Skeletal muscle cell (primary cell): ENCODE measurements at regions not wholly inside any gene's neighbourhood (a gene's known extent, or its start where the extent isn't known, plus 50 kb on each side); places are given as distances from the start of the nearest gene placed in this dataset.

Experiments
- DNase-seq: peaks from one replicate; pipeline ENCODE4 v3.0.0-alpha.2; 2010; ENCODE audit warnings: low read depth
- H3K4me3 ChIP-seq: 2 replicates; pipeline ENCODE4 v1.5.1; 2011; ENCODE audit warnings: low read depth, mild to moderate bottlenecking, control low read depth, low read length, moderate library complexity

DNA sequence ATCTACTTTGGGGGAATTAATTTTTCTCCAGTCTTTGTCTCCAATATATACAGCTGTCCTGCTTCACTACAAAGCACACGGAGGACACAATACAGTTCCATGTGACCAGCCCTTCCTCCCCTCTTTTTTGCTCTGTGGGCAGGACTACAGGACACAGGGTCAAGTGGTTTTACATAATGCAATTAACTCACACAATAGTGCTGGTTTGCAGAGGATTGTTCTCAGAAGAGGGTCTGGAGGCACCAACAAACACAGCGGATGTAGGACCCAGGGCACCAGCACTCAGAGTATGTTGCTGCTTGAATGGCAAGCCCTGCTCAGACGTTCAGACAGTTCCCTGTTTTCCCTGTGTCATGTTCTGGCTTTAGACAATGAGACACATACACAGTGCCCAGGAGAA, 52.0 kb upstream of the NPTX2 start:
- no peak overlapping the region for H3K4me3 ChIP-seq
- DNase-seq = no peak

DNA sequence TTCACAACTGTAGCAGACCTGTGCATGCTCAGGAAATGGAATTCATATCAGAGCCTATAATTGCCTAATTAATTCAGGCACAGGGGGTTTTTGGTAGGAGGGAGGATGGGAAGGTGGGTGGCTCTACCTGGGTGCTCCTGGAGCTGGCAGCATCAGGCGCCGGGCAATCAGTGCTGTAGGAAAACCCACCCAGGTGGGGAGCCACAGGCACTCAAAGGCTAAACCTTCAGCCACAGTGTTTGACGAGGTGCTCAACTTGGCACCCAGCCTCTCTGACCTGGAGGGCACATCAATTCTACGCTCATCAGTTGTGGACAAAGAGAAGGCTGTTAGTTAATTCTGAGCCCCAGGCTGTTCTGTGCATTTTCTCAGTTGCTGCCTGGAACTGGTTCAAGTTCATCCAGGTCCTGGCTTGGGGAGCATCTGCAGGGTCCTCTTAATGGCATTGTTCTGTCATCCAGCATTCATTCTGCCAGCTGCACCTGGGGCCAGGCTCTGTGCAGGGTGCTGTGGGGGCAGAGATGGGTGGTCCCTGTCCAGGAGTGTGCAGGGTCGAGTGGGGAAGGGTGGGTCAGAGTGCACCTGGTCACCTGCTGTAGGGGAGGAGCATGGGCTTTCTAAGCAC, 54.1 kb upstream of the NPTX2 start:
- no peak for DNase-seq
- H3K4me3 ChIP-seq = no peak overlapping the region

DNA sequence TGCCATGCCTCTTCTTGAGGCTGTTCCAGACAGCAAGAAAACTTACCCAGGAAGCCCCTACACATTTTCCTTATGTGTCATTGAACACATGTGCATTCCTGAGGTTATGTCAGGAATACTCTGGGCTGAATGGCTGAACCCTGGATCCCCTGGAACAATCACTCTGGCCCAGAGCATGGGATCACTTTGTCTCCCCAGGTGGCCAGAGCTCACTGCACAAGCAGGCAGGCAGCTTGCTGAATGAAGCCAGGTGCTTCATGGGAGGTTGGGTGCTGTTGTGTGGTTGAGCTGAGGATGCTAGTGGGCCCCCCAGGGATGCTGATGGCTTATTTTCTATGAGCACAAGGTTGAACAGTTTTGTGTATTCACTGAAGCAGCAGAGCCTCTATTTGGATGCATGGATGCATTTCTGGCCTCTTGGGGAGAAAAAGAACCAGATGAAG, 54.7 kb upstream of the NPTX2 start:
- H3K4me3 ChIP-seq = no peak overlapping the region
- DNase-seq = peak; percentile 9

GRCh38 chr7:98559958-98560357, 57.1 kb upstream of the NPTX2 start:
- DNase-seq = no peak

DNA sequence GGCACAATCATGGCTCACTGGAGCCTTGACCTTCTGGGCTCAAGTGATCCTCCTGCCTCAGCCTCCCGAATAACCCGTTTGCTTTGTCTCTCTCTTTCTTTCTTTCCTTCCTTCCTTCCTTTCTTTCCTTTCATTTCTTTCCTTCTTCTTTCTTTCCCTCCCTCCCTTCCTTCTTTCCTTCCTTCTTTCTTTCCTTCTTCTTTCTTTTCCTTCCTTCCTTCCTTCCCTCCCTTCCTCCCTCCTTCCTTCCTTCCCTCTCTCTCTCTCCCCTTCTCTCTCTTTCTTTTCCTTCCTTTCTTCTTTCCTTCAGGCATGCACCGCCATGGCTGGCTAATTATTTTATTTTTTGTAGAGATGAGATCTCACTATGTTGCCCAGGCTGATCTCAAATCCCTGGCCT, 57.9 kb upstream of the NPTX2 start:
- no peak overlapping the region for H3K4me3 ChIP-seq
- no peak for DNase-seq

More at GRCh38 chr7:98559958-98560357, 57.1 kb upstream of the NPTX2 start:
- no peak overlapping the region for H3K4me3 ChIP-seq

- no peak for DNase-seq
These were observed 59.5 kb upstream of the NPTX2 start for GRCh38 chr7:98557538-98558031.

DNA sequence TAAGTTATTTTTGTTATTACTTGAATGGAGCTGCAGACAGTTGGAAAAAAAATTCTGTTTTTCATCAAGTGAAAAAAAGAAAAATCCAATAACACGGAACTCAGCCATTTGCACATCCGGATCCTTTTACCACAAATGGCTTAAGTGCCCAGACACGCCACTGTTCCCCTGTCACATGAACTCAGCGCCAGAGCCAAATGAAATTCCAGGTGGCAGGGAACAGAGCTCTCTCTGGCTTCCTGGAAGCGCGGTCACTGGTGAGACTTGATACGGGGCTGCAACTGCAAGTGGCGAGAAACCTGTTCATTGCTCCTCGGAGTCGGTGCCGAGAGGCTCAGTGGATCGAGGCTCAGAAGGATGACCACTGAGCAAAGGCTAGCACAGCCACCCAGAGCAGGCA, 60.8 kb upstream of the NPTX2 start:
- no peak for DNase-seq
- no peak overlapping the region for H3K4me3 ChIP-seq

More at GRCh38 chr7:98557538-98558031, 59.5 kb upstream of the NPTX2 start:
- H3K4me3 ChIP-seq = no peak overlapping the region

- no peak for DNase-seq
- H3K4me3 ChIP-seq = no peak overlapping the region
These were observed 61.7 kb upstream of the NPTX2 start for GRCh38 chr7:98555403-98555802.

GRCh38 chr7:98553666-98554065, 63.4 kb upstream of the NPTX2 start:
- H3K4me3 ChIP-seq = no peak overlapping the region
- no peak for DNase-seq

DNA sequence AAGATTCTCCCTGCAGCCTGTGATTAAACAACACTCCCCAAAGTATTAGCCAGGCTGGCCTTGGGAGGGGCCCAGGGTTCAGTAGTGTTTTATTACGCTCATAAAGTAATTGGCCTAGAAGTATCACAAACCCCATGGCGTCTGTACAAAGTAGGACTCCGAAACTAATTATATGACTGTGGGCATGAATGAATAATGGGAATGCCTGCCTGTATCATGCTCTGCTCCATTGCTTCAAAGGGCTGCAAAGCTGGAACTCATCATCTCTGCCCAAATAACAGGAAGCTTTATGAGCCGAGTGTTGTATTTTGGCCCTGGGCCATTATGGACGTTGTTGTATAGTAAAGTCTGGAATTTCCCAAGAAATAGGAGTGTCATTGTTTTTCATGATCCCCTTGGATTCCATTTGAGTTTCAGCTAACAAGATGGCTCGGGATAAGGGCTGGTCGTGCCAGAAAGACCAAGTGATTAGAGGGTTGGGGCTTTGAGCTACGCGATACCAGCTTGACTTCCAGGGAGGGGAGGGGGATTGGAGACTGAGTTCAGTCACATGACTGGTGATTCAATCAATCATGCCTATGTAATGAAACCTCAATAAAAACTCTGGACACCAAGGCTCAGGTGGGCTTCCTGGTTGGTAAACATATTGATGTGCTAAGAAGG, 65.3 kb upstream of the NPTX2 start:
- H3K4me3 ChIP-seq = no peak overlapping the region
- DNase-seq = no peak

DNA sequence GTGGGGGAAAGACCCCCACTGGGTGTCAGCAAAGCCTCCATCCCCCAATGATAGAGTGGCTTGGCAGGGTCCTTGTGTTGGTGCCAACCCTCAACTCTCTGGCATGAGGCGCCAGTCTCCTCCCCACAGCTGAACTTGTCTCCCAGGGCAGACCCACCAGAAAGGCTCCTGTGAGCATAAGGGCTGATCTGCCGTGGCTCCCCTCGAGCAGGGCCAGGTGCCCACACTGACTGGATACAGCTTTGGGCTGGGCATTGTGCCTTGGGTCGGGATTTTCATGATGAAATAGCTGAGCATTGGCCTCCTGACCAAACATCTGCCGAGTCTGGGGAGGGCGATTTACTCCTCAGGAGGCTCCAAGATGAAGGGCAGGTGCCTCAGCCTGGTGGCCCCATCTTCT, 68.1 kb upstream of the NPTX2 start:
- DNase-seq = no peak
- H3K4me3 ChIP-seq = no peak overlapping the region

DNA sequence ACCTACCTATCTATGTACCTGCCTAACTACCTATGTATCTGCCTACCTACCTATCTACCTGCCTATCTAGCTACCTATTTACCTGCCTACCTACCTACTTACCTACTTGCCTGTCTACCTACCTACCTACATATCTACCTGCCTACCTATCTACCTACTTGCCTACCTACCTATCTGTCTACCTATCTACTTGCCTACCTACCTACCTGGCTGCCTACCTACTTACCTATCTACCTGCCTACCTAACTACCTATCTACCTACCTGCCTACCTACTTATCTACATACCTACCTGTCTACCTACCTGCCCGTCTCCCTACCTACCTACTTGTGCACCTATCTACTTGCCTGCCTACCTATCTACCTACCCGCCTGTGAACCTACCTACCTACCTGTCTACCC, 68.7 kb upstream of the NPTX2 start:
- no peak for DNase-seq
- no peak overlapping the region for H3K4me3 ChIP-seq

DNA sequence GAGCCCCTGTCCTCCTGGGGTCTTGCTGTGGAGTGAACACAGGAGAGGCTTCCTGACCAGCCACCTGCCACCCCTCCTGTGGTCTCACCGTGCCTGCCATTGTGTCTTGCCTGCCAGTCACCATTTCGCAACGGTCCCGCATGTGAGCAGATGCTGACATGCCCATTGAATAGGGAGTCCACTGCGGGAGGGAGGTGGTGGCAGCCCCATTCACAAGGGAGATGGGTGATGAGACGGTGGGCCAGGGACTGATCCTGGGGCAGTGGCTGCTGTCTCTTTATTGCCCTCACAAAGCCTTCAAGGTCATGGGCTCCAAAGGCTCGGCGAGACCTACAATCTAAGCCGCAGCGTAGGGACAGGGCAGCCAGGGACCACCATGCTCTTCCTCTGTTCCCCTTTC, 76.0 kb upstream of the NPTX2 start:
- no peak overlapping the region for H3K4me3 ChIP-seq
- no peak for DNase-seq

DNA sequence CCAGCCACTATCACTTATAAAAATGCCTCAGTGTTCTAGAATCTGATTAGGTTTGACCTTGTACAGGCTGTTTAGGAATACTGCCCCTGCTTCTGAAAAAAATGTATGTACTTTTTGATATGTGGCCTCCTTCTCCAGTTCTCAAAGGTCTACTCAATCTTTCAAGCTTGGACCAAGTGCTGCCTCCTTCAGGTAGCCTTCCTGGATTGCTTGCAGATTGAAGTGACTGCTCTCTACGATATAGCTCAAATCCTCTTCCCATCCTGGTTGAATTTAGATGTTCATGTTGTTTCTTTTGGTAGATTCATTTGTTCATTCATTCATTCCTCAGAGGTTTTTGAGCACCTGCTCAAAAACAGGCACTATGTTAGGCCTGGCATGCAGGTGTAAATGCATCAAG, 77.2 kb upstream of the NPTX2 start:
- DNase-seq = no peak
- H3K4me3 ChIP-seq = no peak overlapping the region

DNA sequence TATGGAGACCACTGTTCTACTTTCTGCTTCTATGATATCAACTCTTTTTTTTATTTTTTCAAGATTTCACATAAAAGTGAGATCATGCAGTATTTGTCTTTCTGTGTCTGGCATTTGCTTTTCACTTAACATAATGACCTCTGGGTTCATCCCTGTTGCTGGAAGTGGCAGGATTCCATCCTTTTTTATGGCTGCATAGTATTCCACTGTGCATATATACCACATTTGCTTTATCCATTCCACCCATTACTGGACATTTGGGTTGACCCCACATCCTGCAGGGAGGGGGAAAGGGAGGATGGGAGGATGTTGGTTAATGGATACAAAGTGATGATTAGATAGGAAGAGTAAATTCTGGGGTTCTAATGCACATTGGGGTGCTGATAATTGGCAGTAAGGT, 80.3 kb upstream of the NPTX2 start:
- no peak for DNase-seq
- no peak overlapping the region for H3K4me3 ChIP-seq

GRCh38 chr7:98534493-98534892, 82.6 kb upstream of the NPTX2 start:
- H3K4me3 ChIP-seq = no peak overlapping the region
- no peak for DNase-seq

DNA sequence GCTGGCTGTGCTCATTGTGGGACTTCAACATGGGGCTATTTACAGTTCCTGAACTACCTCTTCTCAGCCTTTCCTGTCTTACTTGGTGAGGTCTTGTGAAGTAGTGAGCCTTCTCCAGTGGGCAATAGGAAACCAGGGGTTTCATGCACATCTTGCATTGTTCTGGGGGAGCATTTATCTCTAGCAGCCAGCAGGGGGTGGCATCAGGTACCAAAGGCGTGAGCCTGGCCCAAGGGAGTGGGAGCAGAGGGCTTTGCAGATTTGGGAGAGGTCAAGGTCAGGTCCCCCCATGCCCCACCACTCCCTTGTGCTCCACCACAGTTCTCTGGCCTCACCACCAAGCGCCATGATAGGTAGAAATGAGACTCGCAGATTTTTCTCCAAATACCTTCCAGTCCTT, 85.4 kb upstream of the NPTX2 start:
- DNase-seq = no peak
- no peak overlapping the region for H3K4me3 ChIP-seq

DNA sequence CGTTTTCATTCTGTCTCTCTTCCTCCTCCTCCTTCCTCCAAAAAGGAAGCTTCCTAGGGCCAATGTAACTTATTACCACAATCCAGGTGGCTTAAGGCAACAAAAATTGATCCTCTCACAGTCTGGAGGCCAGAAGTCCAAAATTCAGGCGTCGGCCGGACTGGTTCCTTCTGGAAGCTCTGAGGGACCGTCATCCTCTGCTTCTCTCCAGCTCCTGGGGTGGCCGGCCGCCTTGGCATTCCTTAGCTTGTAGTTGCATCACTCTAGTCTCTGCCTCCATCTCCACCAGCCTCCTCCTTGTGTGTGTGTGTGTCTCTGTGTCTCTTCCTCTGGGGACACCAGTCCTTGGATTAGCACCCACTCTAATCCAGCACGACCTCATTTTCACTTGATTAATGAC, 89.0 kb upstream of the NPTX2 start:
- DNase-seq = no peak
- H3K4me3 ChIP-seq = no peak overlapping the region

DNA sequence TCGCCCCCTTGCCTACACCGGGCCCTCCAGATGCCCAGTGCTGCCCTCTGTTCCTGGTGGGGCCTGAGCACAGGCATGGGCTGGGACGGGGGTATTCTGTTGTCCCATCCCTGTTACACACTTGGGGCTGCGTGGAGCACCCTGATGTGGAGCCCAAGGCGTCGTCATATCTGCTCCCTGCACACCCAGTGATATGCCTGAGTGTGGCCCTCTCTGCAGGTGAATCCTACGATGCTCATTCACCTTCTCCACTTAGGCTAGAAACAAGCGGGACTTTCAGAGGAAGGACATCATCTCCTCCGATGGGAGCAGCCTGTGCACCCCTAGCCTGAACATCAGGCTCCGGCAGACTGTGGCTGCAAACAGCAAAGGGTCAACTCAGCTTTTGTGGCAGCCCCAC, 91.0 kb upstream of the NPTX2 start:
- H3K4me3 ChIP-seq = no peak overlapping the region
- no peak for DNase-seq

DNA sequence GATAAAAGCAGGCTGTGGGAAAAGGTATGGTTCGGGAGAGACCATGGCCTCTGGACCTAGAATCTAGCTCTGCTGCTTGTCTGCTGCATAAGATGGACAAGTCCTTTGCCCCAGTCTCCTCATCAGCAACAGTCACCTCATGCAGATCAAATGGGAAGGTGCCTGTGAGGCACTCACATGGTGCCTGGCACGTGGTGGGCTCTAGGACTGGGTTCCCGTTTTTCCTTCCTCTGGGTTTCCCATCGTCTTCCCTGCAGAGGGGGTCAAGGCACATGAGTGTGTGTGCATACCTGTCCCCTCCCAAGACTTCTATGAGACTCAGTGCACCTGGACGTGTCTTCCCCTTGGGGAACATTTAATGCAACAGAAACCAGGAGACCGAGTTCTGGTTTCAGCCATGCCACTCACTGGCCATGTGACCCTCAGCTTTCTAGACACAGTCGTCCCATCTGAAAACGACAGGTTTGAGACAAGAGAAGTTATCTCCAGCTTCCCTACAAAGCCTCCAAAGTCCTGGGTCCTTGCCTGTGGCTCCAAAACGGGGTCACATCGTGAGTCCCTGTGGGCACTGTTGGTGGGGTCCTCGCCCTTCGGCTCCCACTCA, 95.9 kb upstream of the NPTX2 start:
- no peak overlapping the region for H3K4me3 ChIP-seq
- no peak for DNase-seq

- DNase-seq = no peak
- no peak overlapping the region for H3K4me3 ChIP-seq
These were observed 96.6 kb upstream of the NPTX2 start for GRCh38 chr7:98520356-98520951.
